ENCODE measurements at regions not wholly inside any gene's neighbourhood (a gene's known extent, or its start where the extent isn't known, plus 50 kb on each side); places are given as distances from the start of the nearest gene placed in this dataset.
"Not testable (repeated sequence)": the region's sequence is repeated elsewhere in the genome, so short reads cannot be mapped to it uniquely, and the experiment has no call there.

GRCh38 chr5:91925249-91925648 lies 542.1 kb upstream of the ARRDC3 start:
- Histone ChIP-seq H3K9ac (replicated peaks; ENCODE audit: extremely low read depth, insufficient read depth, low read length) (no peak overlapping the region), H3K9me3 (replicated peaks; ENCODE audit: control insufficient read depth, insufficient read depth, low read length) (no peaks in the 10 kb centered on the region), H3K9me1 (replicated peaks; ENCODE audit: control insufficient read depth, extremely low read depth, insufficient read depth, low read length) (no peaks in the 10 kb centered on the region), H3K27me3 (ENCODE audit: control insufficient read depth in 2 of 2, insufficient read depth in 2 of 2, low read length in 2 of 2) (no peaks in the 10 kb centered on the region), H4K20me1 (replicated peaks; ENCODE audit: control insufficient read depth, extremely low read depth, insufficient read depth, low read length) (no peaks in the 10 kb centered on the region), H2AFZ (ENCODE audit: low read depth, low read length) (no peak overlapping the region), H3K27ac (ENCODE audit: insufficient read depth, low read depth, low read length) (no peak overlapping the region), H3K79me2 (ENCODE audit: control insufficient read depth, insufficient read depth, low read length) (no peaks in the 10 kb centered on the region), H3K4me2 (ENCODE audit: insufficient read depth, low read length) (no peak overlapping the region), H3K36me3 (ENCODE audit: control insufficient read depth in 2 of 2, extremely low read depth in 1 of 2, insufficient read depth in 2 of 2, low read length in 2 of 2) (no peaks in the 10 kb centered on the region), H3K4me1 (ENCODE audit: control insufficient read depth, extremely low read depth, insufficient read depth, low read length) (no peaks in the 10 kb centered on the region), H3K4me3 (replicated peaks in 1 of 3; ENCODE audit: insufficient read depth in 1 of 3, low read depth in 1 of 3, low read length in 3 of 3) (no peak overlapping the region)
- no peak for DNase-seq (ENCODE audit: low read depth, low spot score)
- dilution Hi-C loops (cut with MboI; ENCODE audit: extremely low pct_ligation_motif_present, low sequenced_read_pairs) (no loop called here), intact Hi-C loops (cut with micrococcal nuclease) (loop anchor here (5.0 kb wide), 2 partner anchors 423 to 1982 kb away; no protein-coding TSS in a partner anchor)
- BruUV-seq (replicated peaks) = no TSS peak
- POLR2A ChIA-PET = no interaction called here
- CTCF ChIA-PET = no interaction called here
- FAIRE-seq = no peak
- TF ChIP-seq MYC (IDR thresholded peaks at IDR 0.05; ENCODE audit: low read depth, low read length) (no peak), CTCF (IDR thresholded peaks at IDR 0.05; ENCODE audit: extremely low read depth in 1 of 2, insufficient read depth in 1 of 2, low read depth in 1 of 2, low read length in 2 of 2) (no peak)

GRCh38 chr5:91917037-91917814 lies 534.1 kb upstream of the ARRDC3 start:
- H3K9ac ChIP-seq (replicated peaks; ENCODE audit: extremely low read depth, insufficient read depth, low read length); dilution Hi-C loops (cut with MboI; ENCODE audit: extremely low pct_ligation_motif_present, low sequenced_read_pairs); POLR2A ChIA-PET; H3K36me3 ChIP-seq (ENCODE audit: control insufficient read depth in 2 of 2, extremely low read depth in 1 of 2, insufficient read depth in 2 of 2, low read length in 2 of 2); H3K79me2 ChIP-seq (ENCODE audit: control insufficient read depth, insufficient read depth, low read length); H3K9me3 ChIP-seq (replicated peaks; ENCODE audit: control insufficient read depth, insufficient read depth, low read length); H3K9me1 ChIP-seq (replicated peaks; ENCODE audit: control insufficient read depth, extremely low read depth, insufficient read depth, low read length); DNase-seq (ENCODE audit: low read depth, low spot score); intact Hi-C loops (cut with micrococcal nuclease); H3K4me2 ChIP-seq (ENCODE audit: insufficient read depth, low read length); H3K4me1 ChIP-seq (ENCODE audit: control insufficient read depth, extremely low read depth, insufficient read depth, low read length); H4K20me1 ChIP-seq (replicated peaks; ENCODE audit: control insufficient read depth, extremely low read depth, insufficient read depth, low read length); H2AFZ ChIP-seq (ENCODE audit: low read depth, low read length); FAIRE-seq; BruUV-seq (replicated peaks); H3K4me3 ChIP-seq (replicated peaks in 1 of 3; ENCODE audit: insufficient read depth in 1 of 3, low read depth in 1 of 3, low read length in 3 of 3); H3K27ac ChIP-seq (ENCODE audit: insufficient read depth, low read depth, low read length); H3K27me3 ChIP-seq (ENCODE audit: control insufficient read depth in 2 of 2, insufficient read depth in 2 of 2, low read length in 2 of 2): not testable (repeated sequence)
- CTCF ChIA-PET = interaction anchor here (1.3 kb wide), 1 partner anchor 12 kb away, joined by 3 read pairs; no protein-coding TSS in a partner anchor

All from endothelial cell of umbilical vein (primary cell).